ENCODE measurements at regions not wholly inside any gene's neighbourhood (a gene's known extent, or its start where the extent isn't known, plus 50 kb on each side); places are given as distances from the start of the nearest gene placed in this dataset.

- no peaks in the 10 kb centered on the region for H3K4me1 ChIP-seq (ENCODE audit: insufficient read depth, low read length)
- H3K36me3 ChIP-seq (ENCODE audit: insufficient read depth, low read length) = no peaks in the 10 kb centered on the region
- H3K4me2 ChIP-seq (ENCODE audit: insufficient read depth, low read length) = no peak overlapping the region
- no peak for TF ChIP-seq EZH2 (IDR thresholded peaks at IDR 0.05; ENCODE audit: borderline replicate concordance, low read depth, low read length, severe bottlenecking)
- no peak for TF ChIP-seq CTCF (IDR thresholded peaks at IDR 0.05; ENCODE audit: borderline replicate concordance, extremely low read depth, low read length, poor library complexity, severe bottlenecking)
- no peaks in the 10 kb centered on the region for H3K9me3 ChIP-seq (ENCODE audit: insufficient read depth, low read length, severe bottlenecking)
- H2AFZ ChIP-seq (ENCODE audit: low read depth, low read length) = no peak overlapping the region
- no peak for ATAC-seq (ENCODE audit: insufficient read depth, low read depth)
- H4K20me1 ChIP-seq (ENCODE audit: insufficient read depth, low read length) = no peaks in the 10 kb centered on the region
- no peak overlapping the region for H3K27ac ChIP-seq (ENCODE audit: low read length)
- no peaks in the 10 kb centered on the region for H3K27me3 ChIP-seq (ENCODE audit: insufficient read depth, low read length, poor library complexity)
- DNase-seq = no peak
- H3K9ac ChIP-seq (ENCODE audit: low read depth, low read length) = no peak overlapping the region
- no peaks in the 10 kb centered on the region for H3K79me2 ChIP-seq (ENCODE audit: insufficient read depth, low read length)
- H3K4me3 ChIP-seq (ENCODE audit: low read depth in 1 of 2, low read length in 2 of 2) = no peak overlapping the region
Observed at GRCh38 chr2:82652117-82652516, 1807.0 kb downstream of the SUCLG1 start.

GRCh38 chr2:82650038-82650437, 1809.0 kb downstream of the SUCLG1 start:
- TF ChIP-seq CTCF (IDR thresholded peaks at IDR 0.05; ENCODE audit: borderline replicate concordance, extremely low read depth, low read length, poor library complexity, severe bottlenecking) = no peak
- TF ChIP-seq EZH2 (IDR thresholded peaks at IDR 0.05; ENCODE audit: borderline replicate concordance, low read depth, low read length, severe bottlenecking) = no peak

GRCh38 chr2:82641598-82642180, 1817.4 kb downstream of the SUCLG1 start:
- no peak overlapping the region for H3K27ac ChIP-seq (ENCODE audit: low read length)
- no peaks in the 10 kb centered on the region for H3K27me3 ChIP-seq (ENCODE audit: insufficient read depth, low read length, poor library complexity)
- no peak overlapping the region for H2AFZ ChIP-seq (ENCODE audit: low read depth, low read length)
- no peaks in the 10 kb centered on the region for H3K79me2 ChIP-seq (ENCODE audit: insufficient read depth, low read length)
- TF ChIP-seq CTCF (IDR thresholded peaks at IDR 0.05; ENCODE audit: borderline replicate concordance, extremely low read depth, low read length, poor library complexity, severe bottlenecking) = no peak
- no peak for TF ChIP-seq EZH2 (IDR thresholded peaks at IDR 0.05; ENCODE audit: borderline replicate concordance, low read depth, low read length, severe bottlenecking)
- DNase-seq (no peak), ATAC-seq (ENCODE audit: insufficient read depth, low read depth) (no peak)
- no peaks in the 10 kb centered on the region for H3K36me3 ChIP-seq (ENCODE audit: insufficient read depth, low read length)
- H3K9me3 ChIP-seq (ENCODE audit: insufficient read depth, low read length, severe bottlenecking) = peaks cover 6% of the 10 kb centered on the region
- H3K4me3 ChIP-seq (ENCODE audit: low read depth in 1 of 2, low read length in 2 of 2) = no peak overlapping the region
- H4K20me1 ChIP-seq (ENCODE audit: insufficient read depth, low read length) = no peaks in the 10 kb centered on the region
- no peak overlapping the region for H3K4me2 ChIP-seq (ENCODE audit: insufficient read depth, low read length)
- no peaks in the 10 kb centered on the region for H3K4me1 ChIP-seq (ENCODE audit: insufficient read depth, low read length)
- no peak overlapping the region for H3K9ac ChIP-seq (ENCODE audit: low read depth, low read length)

More at GRCh38 chr2:82650038-82650437, 1809.0 kb downstream of the SUCLG1 start:
- ATAC-seq (ENCODE audit: insufficient read depth, low read depth) (no peak), DNase-seq (no peak)
- Histone ChIP-seq H2AFZ (ENCODE audit: low read depth, low read length) (no peak overlapping the region), H3K9me3 (ENCODE audit: insufficient read depth, low read length, severe bottlenecking) (no peaks in the 10 kb centered on the region), H3K4me2 (ENCODE audit: insufficient read depth, low read length) (no peak overlapping the region), H3K27me3 (ENCODE audit: insufficient read depth, low read length, poor library complexity) (no peaks in the 10 kb centered on the region), H3K79me2 (ENCODE audit: insufficient read depth, low read length) (no peaks in the 10 kb centered on the region), H3K36me3 (ENCODE audit: insufficient read depth, low read length) (no peaks in the 10 kb centered on the region), H3K4me3 (ENCODE audit: low read depth in 1 of 2, low read length in 2 of 2) (no peak overlapping the region), H3K27ac (ENCODE audit: low read length) (no peak overlapping the region), H3K4me1 (ENCODE audit: insufficient read depth, low read length) (no peaks in the 10 kb centered on the region), H3K9ac (ENCODE audit: low read depth, low read length) (no peak overlapping the region), H4K20me1 (ENCODE audit: insufficient read depth, low read length) (no peaks in the 10 kb centered on the region)
